SU-DHL-6 (cell line): ENCODE measurements at regions not wholly inside any gene's neighbourhood (a gene's known extent, or its start where the extent isn't known, plus 50 kb on each side); places are given as distances from the start of the nearest gene placed in this dataset.

Source experiments
- H2AFZ ChIP-seq: fragments of 200-600 bp; sonication (generic); 2 replicates; pipeline ENCODE4 v1.6.1; 2014; ENCODE audit warnings: low read depth, mild to moderate bottlenecking, moderate library complexity, mixed read lengths, antibody characterized with exemption, low read length; ENCODE audit not compliant: severe bottlenecking
- H3F3A ChIP-seq: fragments of 200-600 bp; shearing (Covaris generic); 2 replicates; pipeline ENCODE4 v1.6.0; 2016; ENCODE audit warnings: antibody characterized with exemption, mild to moderate bottlenecking; ENCODE audit not compliant: insufficient read depth
- H3K27ac ChIP-seq: fragments of 200-600 bp; sonication (generic); 2 replicates; pipeline ENCODE4 v1.5.1; 2016; ENCODE audit warnings: low read depth, mild to moderate bottlenecking, low read length, moderate library complexity, mixed read lengths
- H3K27me3 ChIP-seq: fragments of 200-600 bp; sonication (generic), shearing (Covaris generic); 2 replicates; pipeline ENCODE4 v1.6.0; 2014; ENCODE audit warnings: mild to moderate bottlenecking, low read length
- H3K36me3 ChIP-seq: fragments of 200-600 bp; sonication (generic); 2 replicates; pipeline ENCODE4 v1.6.1; 2014; ENCODE audit warnings: mild to moderate bottlenecking, low read length, mixed read lengths
- H3K4me2 ChIP-seq: fragments of 300-600, 200-600 bp; shearing (Covaris generic), sonication (generic); 2 replicates; pipeline ENCODE4 v1.6.0; 2014; ENCODE audit warnings: low read length, low read depth, mild to moderate bottlenecking; ENCODE audit not compliant: poor library complexity, severe bottlenecking
- H3K4me3 ChIP-seq: fragments of 200-600 bp; sonication (generic); 2 replicates; pipeline ENCODE4 v1.5.1; 2014; ENCODE audit warnings: antibody characterized with exemption, low read length, mild to moderate bottlenecking, mixed read lengths; ENCODE audit not compliant: insufficient read depth, poor library complexity, severe bottlenecking
- H3K79me2 ChIP-seq: fragments of 200-600 bp; sonication (generic); 2 replicates; pipeline ENCODE4 v1.6.1; 2014; ENCODE audit warnings: mild to moderate bottlenecking, low read length, moderate library complexity; ENCODE audit not compliant: insufficient read depth
- H3K9ac ChIP-seq: fragments of 200-600 bp; sonication (generic); 2 replicates; pipeline ENCODE4 v1.7.0; 2014; ENCODE audit warnings: mild to moderate bottlenecking, low read length
- H3K9me2 ChIP-seq: fragments of 200-600 bp; sonication (generic); replicated peaks from 2 replicates; pipeline ENCODE4 v1.6.1; 2014; ENCODE audit warnings: low read length; ENCODE audit not compliant: insufficient read depth
- H3K9me3 ChIP-seq: fragments of 200-600 bp; sonication (generic); 2 replicates; pipeline ENCODE4 v1.6.1; 2014; ENCODE audit warnings: low read length, mixed read lengths; ENCODE audit not compliant: insufficient read depth
- H4K20me1 ChIP-seq: fragments of 200-600 bp; sonication (generic); 2 replicates; pipeline ENCODE4 v1.6.1; 2014; ENCODE audit warnings: low read depth, mild to moderate bottlenecking, antibody characterized with exemption, low read length, moderate library complexity, mixed read lengths
- CTCF ChIP-seq: fragments of 200-600 bp; sonication (generic); IDR thresholded peaks from one replicate; pipeline ENCODE4 v1.5.1; 2017; ENCODE audit warnings: antibody characterized with exemption, mild to moderate bottlenecking, low read length, moderate library complexity; ENCODE audit not compliant: insufficient read depth, poor library complexity, severe bottlenecking
- EZH2phosphoT487 ChIP-seq: fragments of 200-600 bp; sonication (generic), shearing (Covaris generic); conservative IDR thresholded peaks from 2 replicates; pipeline ENCODE4 v1.6.1; 2018; ENCODE audit warnings: mild to moderate bottlenecking, antibody characterized with exemption, low read length, moderate library complexity, mixed read lengths

DNA sequence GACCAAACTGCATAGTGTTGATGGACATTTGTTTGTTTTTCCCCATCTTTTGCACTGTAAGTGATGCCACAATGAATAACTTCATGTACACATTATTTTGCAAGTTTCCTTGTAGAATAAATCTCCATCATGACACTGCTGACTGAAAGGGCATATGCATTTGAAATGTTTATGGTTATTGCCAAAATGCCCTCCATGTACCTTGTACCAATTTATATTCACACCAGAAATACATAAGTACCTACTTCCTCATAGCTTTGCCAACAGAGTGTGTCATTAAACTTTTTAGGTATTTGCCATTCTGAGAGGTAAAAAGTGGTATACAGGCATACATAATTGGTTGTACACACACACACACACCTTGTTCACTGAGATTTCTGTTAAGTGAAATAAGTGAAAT, 361.0 kb upstream of the PCSK5 start:
- Histone ChIP-seq H3K36me3 (no peaks in the 10 kb centered on the region), H3K4me2 (no peak overlapping the region), H2AFZ (no peak overlapping the region), H3K4me3 (no peak overlapping the region), H3K79me2 (no peaks in the 10 kb centered on the region), H3K27ac (no peak overlapping the region), H3F3A (no peaks in the 10 kb centered on the region), H3K9ac (no peak overlapping the region), H3K27me3 (no peaks in the 10 kb centered on the region), H4K20me1 (no peaks in the 10 kb centered on the region), H3K9me3 (no peaks in the 10 kb centered on the region), H3K9me2 (no peaks in the 10 kb centered on the region)
- no peak for TF ChIP-seq CTCF

DNA sequence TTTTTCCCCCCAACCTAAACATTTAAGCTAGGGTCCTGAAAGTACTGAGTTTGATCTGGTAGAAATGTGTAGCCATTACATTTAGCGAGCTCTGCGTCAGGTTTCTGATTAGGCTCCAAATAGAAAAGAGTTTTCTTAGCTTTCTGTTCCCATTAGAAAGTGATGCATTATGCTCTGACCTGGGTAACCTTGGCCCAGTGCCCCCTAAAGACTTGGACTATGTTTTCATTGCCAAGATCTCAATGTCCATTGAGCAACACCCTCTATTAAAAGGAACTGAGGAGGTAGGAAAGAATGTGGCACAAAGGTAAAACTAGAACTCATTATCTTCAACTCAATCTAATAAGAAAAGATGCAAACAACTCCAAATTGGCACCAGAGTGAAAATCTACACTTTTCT, 358.9 kb upstream of the PCSK5 start:
- no peaks in the 10 kb centered on the region for H3K9me2 ChIP-seq
- H4K20me1 ChIP-seq: no peaks in the 10 kb centered on the region
- no peak overlapping the region for H2AFZ ChIP-seq
- no peak overlapping the region for H3K4me2 ChIP-seq
- H3K9me3 ChIP-seq: no peaks in the 10 kb centered on the region
- H3K36me3 ChIP-seq: no peaks in the 10 kb centered on the region
- no peak for TF ChIP-seq EZH2phosphoT487
- no peak for TF ChIP-seq CTCF
- no peak overlapping the region for H3K9ac ChIP-seq
- no peak overlapping the region for H3K4me3 ChIP-seq
- H3F3A ChIP-seq: no peaks in the 10 kb centered on the region
- no peak overlapping the region for H3K27ac ChIP-seq
- no peaks in the 10 kb centered on the region for H3K79me2 ChIP-seq
- H3K27me3 ChIP-seq: no peaks in the 10 kb centered on the region

DNA sequence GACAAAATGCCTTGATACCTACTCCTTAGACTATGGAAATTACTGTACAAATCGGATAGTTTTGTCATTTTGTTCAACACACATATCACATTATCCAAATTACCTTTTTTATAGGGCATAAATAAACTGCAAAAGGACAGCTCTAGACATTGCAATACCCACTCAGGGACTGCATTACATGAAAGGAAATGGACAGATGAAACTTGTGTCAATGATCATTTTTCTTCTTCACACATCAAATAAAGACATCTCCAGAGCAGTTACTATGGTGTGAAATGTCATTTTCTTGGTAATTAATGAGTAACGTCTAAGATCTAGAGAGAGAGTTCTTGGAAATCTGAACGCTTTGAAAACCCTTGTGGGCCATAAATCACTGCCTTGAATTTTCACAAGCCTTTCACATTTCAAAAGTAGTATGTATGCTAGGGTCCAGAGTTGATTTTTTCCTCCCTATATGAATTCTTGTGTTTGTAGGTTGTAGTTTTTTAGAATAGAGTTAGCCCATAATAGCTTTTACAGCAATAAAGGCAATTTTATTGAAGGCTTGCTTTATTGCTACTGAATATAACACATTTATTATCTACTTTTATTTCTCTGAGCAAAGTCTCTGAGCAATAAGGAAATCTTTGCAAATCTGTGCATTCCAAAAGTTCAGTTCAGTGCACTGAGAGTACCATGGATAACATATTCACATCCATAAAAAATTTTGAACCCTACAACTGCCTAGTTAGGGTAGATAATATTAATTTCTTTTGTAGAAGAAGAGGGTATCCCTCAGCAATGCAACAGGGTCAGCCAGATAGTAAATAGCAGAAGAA, 358.0 kb upstream of the PCSK5 start:
- Histone ChIP-seq H3K9ac (no peak overlapping the region), H3K4me2 (no peak overlapping the region), H3K27ac (no peak overlapping the region), H3K79me2 (no peaks in the 10 kb centered on the region), H2AFZ (no peak overlapping the region), H3K9me2 (no peaks in the 10 kb centered on the region), H3K36me3 (no peaks in the 10 kb centered on the region), H3K27me3 (no peaks in the 10 kb centered on the region), H3K4me3 (no peak overlapping the region), H3K9me3 (no peaks in the 10 kb centered on the region), H3F3A (no peaks in the 10 kb centered on the region), H4K20me1 (no peaks in the 10 kb centered on the region)
- TF ChIP-seq EZH2phosphoT487 (no peak), CTCF (no peak)
